Smooth muscle cell (in vitro differentiated cells): ENCODE measurements at regions not wholly inside any gene's neighbourhood (a gene's known extent, or its start where the extent isn't known, plus 50 kb on each side); places are given as distances from the start of the nearest gene placed in this dataset.

Experiments
- DNase-seq: peaks from one replicate; lab custom pipeline; 2025; ENCODE audit not compliant: unreplicated experiment; lab: John Stamatoyannopoulos, UW
- H2AFZ ChIP-seq: fragments of 200-600 bp; sonication (generic); 2 replicates; pipeline ENCODE4 v1.6.0; 2016; ENCODE audit warnings: antibody characterized with exemption, low read depth, mild to moderate bottlenecking
- H3F3A ChIP-seq: fragments of 200-600 bp; sonication (generic); 2 replicates; pipeline ENCODE4 v1.6.0; 2017; ENCODE audit warnings: antibody characterized with exemption, low read depth
- H3K27ac ChIP-seq: fragments of 200-600 bp; sonication (generic); 2 replicates; pipeline ENCODE4 v1.5.1; 2016; ENCODE audit warnings: low read depth, mild to moderate bottlenecking
- H3K27me3 ChIP-seq: fragments of 200-600 bp; sonication (generic); 2 replicates; pipeline ENCODE4 v1.6.1; 2016; ENCODE audit warnings: low read depth, mild to moderate bottlenecking
- H3K36me3 ChIP-seq: fragments of 200-600 bp; sonication (generic); 2 replicates; pipeline ENCODE4 v1.5.1; 2016; ENCODE audit warnings: low read depth
- H3K4me1 ChIP-seq: fragments of 200-600 bp; sonication (generic); 2 replicates; pipeline ENCODE4 v1.5.1; 2016; ENCODE audit warnings: low read depth
- H3K4me2 ChIP-seq: fragments of 200-600 bp; sonication (generic); 2 replicates; pipeline ENCODE4 v1.6.0; 2016; ENCODE audit warnings: mild to moderate bottlenecking
- H3K4me3 ChIP-seq: fragments of 200-600 bp; sonication (generic); 2 replicates; pipeline ENCODE4 v1.5.1; 2016; ENCODE audit warnings: mild to moderate bottlenecking
- H3K79me2 ChIP-seq: fragments of 200-600 bp; sonication (generic); 2 replicates; pipeline ENCODE4 v1.6.0; 2016; ENCODE audit warnings: low read depth, mild to moderate bottlenecking
- H3K9ac ChIP-seq: fragments of 200-600 bp; sonication (generic); 2 replicates; pipeline ENCODE4 v1.6.0; 2016; ENCODE audit warnings: low read depth
- H3K9me3 ChIP-seq: fragments of 200-600 bp; sonication (generic); replicated peaks from 2 replicates; pipeline ENCODE4 v1.5.1; 2016; ENCODE audit warnings: low read depth
- H4K20me1 ChIP-seq: fragments of 200-600 bp; sonication (generic); 2 replicates; pipeline ENCODE4 v1.6.0; 2016; ENCODE audit warnings: low read depth
- WGBS: methylation state at CpG from one replicate; pipeline ENCODE4 v1.1.7; 2016; ENCODE audit warnings: low lambda C conversion rate; 5-methylcytosine and 5-hydroxymethylcytosine counted together
- TF ChIP-seq, protein P1 (sequence below): fragments of 200-600 bp; sonication (generic); IDR thresholded peaks from 2 replicates; pipeline ENCODE4 v1.5.1; 2017; ENCODE audit warnings: borderline replicate concordance, mild to moderate bottlenecking, antibody characterized with exemption; ENCODE audit not compliant: insufficient read depth, poor library complexity, severe bottlenecking

DNA sequence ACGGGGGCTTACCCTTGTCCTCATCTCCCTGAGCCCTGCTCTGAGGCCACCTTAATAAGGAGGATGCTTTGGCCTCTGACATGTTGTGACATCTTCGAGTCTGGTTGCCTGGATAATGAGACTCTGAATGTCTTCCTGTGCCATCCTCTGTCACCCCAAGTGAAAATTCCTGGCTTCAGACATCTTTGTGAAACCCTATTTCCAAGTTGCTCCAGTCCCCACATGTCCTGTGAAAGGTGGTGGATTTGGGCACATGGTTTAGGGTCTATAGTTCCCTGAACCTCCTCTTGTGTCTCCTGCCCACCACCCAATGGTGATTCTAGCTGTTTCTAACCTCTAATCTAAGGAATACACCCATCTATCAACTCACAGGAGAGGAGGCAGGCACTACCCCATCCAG is 223.1 kb upstream of the GLI3 start:
- TF ChIP-seq, protein P1, sequence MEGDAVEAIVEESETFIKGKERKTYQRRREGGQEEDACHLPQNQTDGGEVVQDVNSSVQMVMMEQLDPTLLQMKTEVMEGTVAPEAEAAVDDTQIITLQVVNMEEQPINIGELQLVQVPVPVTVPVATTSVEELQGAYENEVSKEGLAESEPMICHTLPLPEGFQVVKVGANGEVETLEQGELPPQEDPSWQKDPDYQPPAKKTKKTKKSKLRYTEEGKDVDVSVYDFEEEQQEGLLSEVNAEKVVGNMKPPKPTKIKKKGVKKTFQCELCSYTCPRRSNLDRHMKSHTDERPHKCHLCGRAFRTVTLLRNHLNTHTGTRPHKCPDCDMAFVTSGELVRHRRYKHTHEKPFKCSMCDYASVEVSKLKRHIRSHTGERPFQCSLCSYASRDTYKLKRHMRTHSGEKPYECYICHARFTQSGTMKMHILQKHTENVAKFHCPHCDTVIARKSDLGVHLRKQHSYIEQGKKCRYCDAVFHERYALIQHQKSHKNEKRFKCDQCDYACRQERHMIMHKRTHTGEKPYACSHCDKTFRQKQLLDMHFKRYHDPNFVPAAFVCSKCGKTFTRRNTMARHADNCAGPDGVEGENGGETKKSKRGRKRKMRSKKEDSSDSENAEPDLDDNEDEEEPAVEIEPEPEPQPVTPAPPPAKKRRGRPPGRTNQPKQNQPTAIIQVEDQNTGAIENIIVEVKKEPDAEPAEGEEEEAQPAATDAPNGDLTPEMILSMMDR = no peak
- Histone ChIP-seq H3K27ac (no peak overlapping the region), H3K27me3 (no peaks in the 10 kb centered on the region), H3K9ac (no peak overlapping the region), H3K4me2 (no peak overlapping the region), H3K4me3 (no peak overlapping the region), H3K79me2 (no peaks in the 10 kb centered on the region), H3F3A (no peaks in the 10 kb centered on the region), H3K4me1 (peaks cover 3% of the 10 kb centered on the region), H3K36me3 (no peaks in the 10 kb centered on the region), H2AFZ (no peak overlapping the region), H3K9me3 (no peaks in the 10 kb centered on the region), H4K20me1 (no peaks in the 10 kb centered on the region)
- DNase-seq = no peak
- 94% methylated on average over 2 of the region's 2 CpGs for WGBS

GRCh38 chr7:42457663-42458062 is 220.7 kb upstream of the GLI3 start:
- Histone ChIP-seq H3K79me2 (no peaks in the 10 kb centered on the region), H3K4me1 (peaks cover 3% of the 10 kb centered on the region), H4K20me1 (no peaks in the 10 kb centered on the region), H2AFZ (no peak overlapping the region), H3F3A (no peaks in the 10 kb centered on the region), H3K9ac (no peak overlapping the region), H3K27me3 (no peaks in the 10 kb centered on the region), H3K4me3 (no peak overlapping the region), H3K36me3 (no peaks in the 10 kb centered on the region), H3K27ac (peak overlapping the region; percentile 38), H3K9me3 (no peaks in the 10 kb centered on the region), H3K4me2 (peak overlapping the region; percentile 4)
- WGBS = 62% methylated on average over 3 of the region's 3 CpGs
- DNase-seq = no peak
- TF ChIP-seq, protein P1 = no peak

- Histone ChIP-seq H3K27me3 (no peaks in the 10 kb centered on the region), H3K4me2 (no peak overlapping the region), H3K27ac (no peak overlapping the region), H3K9me3 (no peaks in the 10 kb centered on the region), H3K79me2 (no peaks in the 10 kb centered on the region), H3K9ac (no peak overlapping the region), H3K4me1 (peaks cover 3% of the 10 kb centered on the region), H4K20me1 (no peaks in the 10 kb centered on the region), H2AFZ (peak overlapping the region; percentile 28), H3K4me3 (no peak overlapping the region), H3F3A (no peaks in the 10 kb centered on the region), H3K36me3 (no peaks in the 10 kb centered on the region)
- TF ChIP-seq, protein P1 = no peak
- DNase-seq = no peak
- 66% methylated on average over 4 of the region's 4 CpGs for WGBS
These were observed 219.8 kb upstream of the GLI3 start for GRCh38 chr7:42456756-42457276.

GRCh38 chr7:42456267-42456666 is 219.3 kb upstream of the GLI3 start:
- Histone ChIP-seq H4K20me1 (no peaks in the 10 kb centered on the region), H3F3A (no peaks in the 10 kb centered on the region), H3K9ac (no peak overlapping the region), H3K9me3 (no peaks in the 10 kb centered on the region), H3K79me2 (no peaks in the 10 kb centered on the region), H3K4me3 (no peak overlapping the region), H3K4me1 (peaks cover 3% of the 10 kb centered on the region), H3K27me3 (no peaks in the 10 kb centered on the region), H3K4me2 (no peak overlapping the region), H3K36me3 (no peaks in the 10 kb centered on the region), H2AFZ (peak overlapping the region; percentile 28), H3K27ac (no peak overlapping the region)
- TF ChIP-seq, protein P1 = no peak
- 91% methylated on average over 6 of the region's 6 CpGs for WGBS
- no peak for DNase-seq
